ENCODE measurements at regions not wholly inside any gene's neighbourhood (a gene's known extent, or its start where the extent isn't known, plus 50 kb on each side); places are given as distances from the start of the nearest gene placed in this dataset.

DNA sequence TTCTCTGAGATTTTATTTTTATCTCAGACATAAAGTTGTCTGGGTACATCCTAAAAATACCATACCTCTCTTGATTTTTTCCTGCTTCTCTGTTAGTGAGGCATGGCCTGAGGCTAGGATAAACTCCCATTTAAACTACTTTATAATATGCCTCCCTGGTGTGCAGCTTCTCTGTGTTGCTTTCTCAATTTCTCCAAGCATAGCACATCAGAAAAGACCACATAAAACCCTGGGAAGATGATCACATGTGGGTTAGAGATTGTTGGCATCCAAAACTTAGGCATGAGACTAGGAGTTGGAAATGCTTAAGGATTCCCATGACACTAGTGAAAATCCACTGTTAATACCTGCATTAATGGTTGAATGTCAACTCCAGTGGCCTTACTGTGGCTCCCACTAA is 254.6 kb downstream of the RND3 start:
- TF ChIP-seq CTCF (IDR thresholded peaks at IDR 0.05) (no peak), POLR2A (IDR thresholded peaks at IDR 0.05) (no peak)

Data from esophagus squamous epithelium (tissue), 4 donors.